ENCODE measurements at regions not wholly inside any gene's neighbourhood (a gene's known extent, or its start where the extent isn't known, plus 50 kb on each side); places are given as distances from the start of the nearest gene placed in this dataset.

GRCh38 chr5:14011089-14012020, 66.9 kb upstream of the DNAH5 start:
- DNase-seq: peak; percentile 59

- no peak for DNase-seq
Measured at GRCh38 chr5:14009575-14009974, 65.1 kb upstream of the DNAH5 start.

GRCh38 chr5:14008819-14009311, 64.4 kb upstream of the DNAH5 start:
- no peak for DNase-seq

GRCh38 chr5:14006823-14007520, 62.5 kb upstream of the DNAH5 start:
- no peak for DNase-seq

GRCh38 chr5:14004598-14005394, 60.3 kb upstream of the DNAH5 start:
- DNase-seq: no peak

- DNase-seq: no peak
Measured at GRCh38 chr5:14003936-14004335, 59.4 kb upstream of the DNAH5 start.

- DNase-seq: no peak
Measured at GRCh38 chr5:14003513-14003912, 59.0 kb upstream of the DNAH5 start.

GRCh38 chr5:13998254-13998653, 53.8 kb upstream of the DNAH5 start:
- DNase-seq: no peak

GRCh38 chr5:13997514-13997913, 53.0 kb upstream of the DNAH5 start:
- DNase-seq: no peak

GRCh38 chr5:13994621-13995253, 50.2 kb upstream of the DNAH5 start:
- DNase-seq: no peak
